ENCODE measurements at regions not wholly inside any gene's neighbourhood (a gene's known extent, or its start where the extent isn't known, plus 50 kb on each side); places are given as distances from the start of the nearest gene placed in this dataset.

GRCh38 chr17:79393358-79394052 is 217.3 kb downstream of the RBFOX3 start:
- peak; percentile 43 for DNase-seq

GRCh38 chr17:79392598-79392997 is 218.3 kb downstream of the RBFOX3 start:
- no peak for DNase-seq

DNA sequence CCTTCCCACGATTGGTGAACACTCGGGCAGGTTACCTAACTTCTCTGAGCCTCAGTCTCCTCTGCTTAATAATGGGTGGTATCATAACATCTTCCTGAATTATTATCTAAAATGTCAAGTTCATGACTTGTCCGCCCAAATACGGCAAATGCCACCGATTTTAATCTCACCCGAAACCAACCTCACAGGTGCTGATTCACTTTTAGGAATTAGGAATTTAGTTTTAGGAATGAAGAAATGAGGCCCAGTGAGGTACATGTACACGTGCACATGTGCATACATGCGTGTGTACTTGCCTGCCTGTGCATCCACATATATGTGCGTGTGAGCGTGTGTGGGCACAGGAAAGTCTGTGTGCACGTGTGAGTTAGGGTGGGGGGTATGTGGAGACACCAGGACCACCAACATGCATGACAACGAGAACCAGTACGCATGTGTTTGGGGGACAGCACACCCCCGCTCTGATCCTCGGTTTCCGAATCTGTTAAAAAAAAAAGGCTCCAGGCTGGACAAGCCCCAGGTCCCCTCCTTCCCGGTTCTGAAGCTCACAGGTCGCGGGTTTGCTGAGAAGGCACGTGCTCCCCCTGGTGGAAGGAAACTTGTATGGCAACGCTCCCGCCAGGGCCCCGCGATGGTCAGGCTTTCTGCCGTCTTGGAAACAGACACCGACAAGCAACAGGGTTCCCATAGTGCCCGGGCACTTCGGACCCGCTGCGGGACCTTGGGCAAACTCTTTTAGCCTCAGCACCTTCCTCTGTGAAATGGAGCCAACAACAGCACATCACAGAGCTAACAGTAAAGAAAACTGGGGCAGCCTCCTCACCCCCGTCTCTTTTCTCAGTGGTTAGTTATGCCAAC is 219.2 kb downstream of the RBFOX3 start:
- peak; percentile 38 for DNase-seq

- no peak for DNase-seq
Measured at GRCh38 chr17:79389896-79390295, 221.0 kb downstream of the RBFOX3 start.

- DNase-seq = peak; percentile 56
Measured at GRCh38 chr17:79388556-79389295, 222.1 kb downstream of the RBFOX3 start.

GRCh38 chr17:79387783-79388182 is 223.1 kb downstream of the RBFOX3 start:
- no peak for DNase-seq

DNA sequence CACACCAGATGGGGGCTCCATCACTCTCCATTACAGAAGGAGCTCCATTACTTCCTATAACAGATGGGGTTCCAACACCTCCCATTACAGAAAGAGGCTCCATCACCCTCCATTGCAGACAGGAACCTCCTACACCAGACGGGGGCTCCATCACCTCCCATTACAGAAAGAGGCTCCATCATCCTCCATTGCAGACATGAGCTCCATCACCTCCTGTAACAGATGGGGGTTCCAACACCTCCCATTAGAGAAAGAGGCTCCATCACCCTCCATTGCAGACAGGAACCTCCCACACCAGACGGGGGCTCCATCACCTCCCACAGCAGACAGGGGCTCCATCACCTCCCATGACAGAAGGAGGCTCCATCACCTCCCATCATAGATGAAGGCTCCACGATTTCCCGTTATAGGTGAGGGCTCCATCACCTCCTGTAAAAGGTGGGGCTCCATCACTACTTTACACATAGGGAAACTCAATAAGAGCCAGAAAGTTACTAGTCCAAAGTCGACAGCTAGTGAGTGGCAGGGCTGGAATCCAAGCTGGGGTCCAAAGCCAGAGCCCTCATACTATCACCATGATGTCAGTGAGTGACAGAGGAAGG is 224.8 kb downstream of the RBFOX3 start:
- DNase-seq = no peak

DNA sequence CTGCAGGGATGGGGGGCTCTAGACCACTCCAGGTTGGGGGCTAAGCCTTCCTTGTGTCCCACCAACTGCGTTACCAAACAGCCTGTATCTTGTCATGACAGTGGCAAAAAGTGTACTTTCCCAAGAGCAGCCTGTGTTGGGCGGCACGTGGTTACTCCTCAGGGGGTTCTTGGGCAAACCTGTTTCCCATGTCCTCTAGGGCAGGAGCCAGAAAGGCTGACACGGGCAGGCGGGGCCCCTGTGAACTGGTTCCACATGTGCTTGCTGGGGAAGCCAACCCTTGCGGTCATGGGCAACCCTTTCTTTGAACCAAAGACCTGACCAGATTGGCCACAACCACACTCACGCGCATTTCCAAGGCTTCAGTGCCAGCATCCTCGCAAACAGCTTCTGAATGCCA is 228.5 kb downstream of the RBFOX3 start:
- no peak for DNase-seq

- no peak for DNase-seq
Measured at GRCh38 chr17:79379700-79380445, 231.0 kb downstream of the RBFOX3 start.

DNA sequence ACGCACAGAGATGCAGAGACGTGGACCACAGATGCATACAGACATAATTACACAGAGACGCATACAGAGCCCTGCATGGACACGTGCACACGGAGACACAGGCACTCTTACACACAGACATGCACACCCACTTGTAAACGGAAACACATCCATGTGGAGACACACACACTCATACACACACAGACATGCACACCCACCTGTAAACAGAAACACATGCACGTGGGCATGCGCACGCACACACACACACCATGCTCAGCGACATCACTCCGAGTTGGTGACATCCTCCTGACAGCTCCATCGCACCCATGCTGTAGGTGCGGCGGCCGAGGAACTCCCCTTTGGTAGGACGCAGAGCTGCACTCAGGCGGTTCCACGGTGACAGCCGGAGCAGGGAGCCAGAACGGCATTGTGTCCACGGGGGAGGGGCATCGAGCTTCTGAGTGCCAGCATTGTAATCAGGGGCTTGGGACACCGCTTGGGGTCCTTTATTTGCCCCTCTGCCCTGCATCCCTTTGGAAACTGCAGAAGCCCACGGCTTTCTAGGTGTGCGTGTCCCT is 233.5 kb downstream of the RBFOX3 start:
- no peak for DNase-seq

DNA sequence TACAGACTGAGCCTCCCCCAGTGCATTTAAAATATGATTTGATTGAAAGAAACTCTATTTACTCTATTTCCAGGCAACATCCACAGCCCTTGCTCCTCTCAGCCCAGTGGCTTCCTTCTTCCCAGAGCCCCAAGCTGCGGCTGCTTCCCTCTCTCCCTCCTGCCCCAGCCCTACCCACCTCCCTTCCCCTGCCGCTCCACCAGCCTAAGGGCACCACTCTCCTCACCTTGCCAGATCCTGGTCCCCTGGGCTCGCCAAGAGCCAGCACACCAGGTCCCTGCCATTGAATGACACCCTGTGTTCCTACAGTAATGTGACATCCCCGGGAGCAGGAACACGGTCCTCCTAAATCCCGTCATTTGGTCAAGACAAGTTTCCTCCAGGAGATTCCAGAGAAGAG is 236.0 kb downstream of the RBFOX3 start:
- no peak for DNase-seq

GRCh38 chr17:79374087-79374689 is 236.7 kb downstream of the RBFOX3 start:
- DNase-seq = no peak

GRCh38 chr17:79372470-79373238 is 238.2 kb downstream of the RBFOX3 start:
- no peak for DNase-seq

DNA sequence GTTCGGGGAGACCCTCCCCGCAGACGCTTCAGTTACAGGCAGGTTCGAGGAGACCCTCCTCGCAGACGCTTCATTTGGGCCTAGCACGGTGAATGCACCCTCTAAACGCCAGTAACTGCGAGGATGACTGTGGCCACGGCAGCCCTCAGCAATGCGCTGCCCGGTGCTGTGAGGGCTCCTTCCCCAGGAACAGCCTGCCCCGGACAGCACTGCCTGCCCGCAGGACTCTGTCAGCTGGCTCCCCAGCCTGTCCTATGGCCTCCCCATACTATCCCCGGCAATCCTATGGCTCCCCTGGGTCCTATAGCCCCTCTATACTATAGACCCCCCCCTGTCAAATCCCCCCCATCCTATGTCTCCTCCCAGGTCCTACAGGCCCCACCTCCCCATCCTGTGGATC is 238.9 kb downstream of the RBFOX3 start:
- DNase-seq = no peak

DNA sequence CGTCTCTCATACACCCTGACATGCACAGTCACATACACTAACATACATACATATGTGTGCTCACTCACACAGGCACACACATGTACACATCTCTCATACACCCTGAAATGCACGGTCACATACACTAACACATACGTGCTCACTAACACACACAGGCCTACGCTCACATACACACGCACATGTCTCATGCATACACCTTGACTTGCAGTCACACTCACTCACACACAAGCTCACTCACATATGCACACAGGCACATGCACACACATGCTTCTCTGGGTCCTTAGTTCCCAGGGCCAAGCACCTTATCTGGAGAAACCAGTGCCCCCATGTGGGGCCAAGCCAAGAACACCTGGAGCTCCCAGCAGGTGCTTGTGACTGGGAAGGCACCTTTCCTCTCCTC is 240.3 kb downstream of the RBFOX3 start:
- DNase-seq = no peak

- DNase-seq = no peak
Measured at GRCh38 chr17:79370126-79370525, 240.7 kb downstream of the RBFOX3 start.

- DNase-seq = no peak
Measured at GRCh38 chr17:79369532-79369931, 241.3 kb downstream of the RBFOX3 start.

- no peak for DNase-seq
Measured at GRCh38 chr17:79369001-79369400, 241.8 kb downstream of the RBFOX3 start.

DNA sequence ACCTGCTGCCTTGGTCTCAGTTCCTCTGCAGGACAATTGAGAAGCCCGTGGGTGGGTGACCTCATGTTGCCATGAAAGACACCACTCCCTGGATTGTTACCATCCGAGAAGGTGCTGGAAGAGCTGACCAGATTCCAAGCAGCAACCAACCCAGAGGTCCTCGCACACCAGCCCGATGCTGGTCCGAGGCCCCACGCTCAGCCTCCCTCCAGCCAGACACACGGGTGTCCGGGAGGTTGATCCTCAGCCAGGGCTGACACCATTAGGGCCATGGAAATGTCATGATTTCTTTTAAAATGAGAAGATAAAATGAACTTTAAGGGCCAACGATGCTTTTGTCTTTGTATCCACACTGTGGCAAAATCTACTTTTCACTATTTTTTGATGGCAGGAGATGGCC is 242.3 kb downstream of the RBFOX3 start:
- no peak for DNase-seq

GRCh38 chr17:79366988-79367571 is 243.8 kb downstream of the RBFOX3 start:
- no peak for DNase-seq
